ENCODE measurements at regions not wholly inside any gene's neighbourhood (a gene's known extent, or its start where the extent isn't known, plus 50 kb on each side); places are given as distances from the start of the nearest gene placed in this dataset.
"Not testable (repeated sequence)": the region's sequence is repeated elsewhere in the genome, so short reads cannot be mapped to it uniquely, and the experiment has no call there.

- DNase-seq (ENCODE audit: low read depth) = not testable (repeated sequence)
These were observed 219.6 kb downstream of the RAB11FIP4 start for GRCh38 chr17:31611053-31611452.

GRCh38 chr17:31609996-31610910 is 218.8 kb downstream of the RAB11FIP4 start:
- no peak for DNase-seq (ENCODE audit: low read depth)

- no peak for DNase-seq (ENCODE audit: low read depth)
These were observed 217.9 kb downstream of the RAB11FIP4 start for GRCh38 chr17:31609331-31609730.

- DNase-seq (ENCODE audit: low read depth) = no peak
These were observed 217.3 kb downstream of the RAB11FIP4 start for GRCh38 chr17:31608659-31609254.

- no peak for DNase-seq (ENCODE audit: low read depth)
These were observed 214.3 kb downstream of the RAB11FIP4 start for GRCh38 chr17:31605761-31606160.

GRCh38 chr17:31604936-31605335 is 213.5 kb downstream of the RAB11FIP4 start:
- DNase-seq (ENCODE audit: low read depth) = no peak

- not testable (repeated sequence) for DNase-seq (ENCODE audit: low read depth)
These were observed 208.7 kb downstream of the RAB11FIP4 start for GRCh38 chr17:31600144-31600543.

- DNase-seq (ENCODE audit: low read depth) = no peak
These were observed 207.6 kb downstream of the RAB11FIP4 start for GRCh38 chr17:31598921-31599571.

- DNase-seq (ENCODE audit: low read depth) = no peak
These were observed 206.9 kb downstream of the RAB11FIP4 start for GRCh38 chr17:31598399-31598782.

GRCh38 chr17:31597646-31598398 is 206.3 kb downstream of the RAB11FIP4 start:
- no peak for DNase-seq (ENCODE audit: low read depth)

- no peak for DNase-seq (ENCODE audit: low read depth)
These were observed 205.2 kb downstream of the RAB11FIP4 start for GRCh38 chr17:31596382-31597323.

- DNase-seq (ENCODE audit: low read depth) = no peak
These were observed 204.3 kb downstream of the RAB11FIP4 start for GRCh38 chr17:31595666-31596381.

GRCh38 chr17:31595076-31595475 is 203.6 kb downstream of the RAB11FIP4 start:
- DNase-seq (ENCODE audit: low read depth) = no peak

GRCh38 chr17:31594416-31594815 is 202.9 kb downstream of the RAB11FIP4 start:
- no peak for DNase-seq (ENCODE audit: low read depth)

GRCh38 chr17:31593806-31594205 is 202.3 kb downstream of the RAB11FIP4 start:
- no peak for DNase-seq (ENCODE audit: low read depth)

- DNase-seq (ENCODE audit: low read depth) = no peak
These were observed 200.4 kb downstream of the RAB11FIP4 start for GRCh38 chr17:31591924-31592323.

GRCh38 chr17:31588512-31588911 is 197.0 kb downstream of the RAB11FIP4 start:
- DNase-seq (ENCODE audit: low read depth) = no peak

- DNase-seq (ENCODE audit: low read depth) = no peak
These were observed 196.6 kb downstream of the RAB11FIP4 start for GRCh38 chr17:31588034-31588433.

Data from stimulated activated CD8-positive, alpha-beta memory T cell treated with anti-CD3 and anti-CD28 coated beads, Interleukin-4, amount 100 ng/mL, for 24 hours (primary cell).